HFF-Myc (cell line): ENCODE measurements at regions not wholly inside any gene's neighbourhood (a gene's known extent, or its start where the extent isn't known, plus 50 kb on each side); places are given as distances from the start of the nearest gene placed in this dataset.

Experiments
- DNase-seq: peaks from one replicate; pipeline ENCODE4 v3.0.0-alpha.2; 2011; ENCODE audit warnings: low read depth; ENCODE audit errors: extremely low read depth
- H3K4me3 ChIP-seq: replicated peaks from 2 replicates; pipeline ENCODE4 v1.5.1; 2011; ENCODE audit warnings: low read depth, mild to moderate bottlenecking, control low read depth, low read length
- CTCF ChIP-seq: IDR thresholded peaks from 2 replicates; pipeline ENCODE4 v1.5.1; 2012; ENCODE audit warnings: mild to moderate bottlenecking, low read depth, low read length, control low read depth; ENCODE audit errors: missing control alignments

GRCh38 chr6:170137911-170138910 is 152.7 kb downstream of the DLL1 start:
- no peak overlapping the region for H3K4me3 ChIP-seq
- TF ChIP-seq CTCF, result no peak
- no peak for DNase-seq

GRCh38 chr6:170137176-170137891 is 153.5 kb downstream of the DLL1 start:
- TF ChIP-seq CTCF, result no peak
- DNase-seq, result no peak
- no peak overlapping the region for H3K4me3 ChIP-seq

GRCh38 chr6:170136541-170137175 is 154.2 kb downstream of the DLL1 start:
- H3K4me3 ChIP-seq, result no peak overlapping the region
- no peak for DNase-seq
- TF ChIP-seq CTCF, result no peak

- DNase-seq, result no peak
- TF ChIP-seq CTCF, result no peak
- H3K4me3 ChIP-seq, result no peak overlapping the region
These were observed 154.9 kb downstream of the DLL1 start for GRCh38 chr6:170135821-170136471.

- no peak for DNase-seq
These were observed 155.4 kb downstream of the DLL1 start for GRCh38 chr6:170135461-170135820.

More at GRCh38 chr6:170135461-170135820, 155.4 kb downstream of the DLL1 start:
- no peak for TF ChIP-seq CTCF
- H3K4me3 ChIP-seq, result no peak overlapping the region
